Breast epithelium (tissue), 3 donors: ENCODE measurements at regions not wholly inside any gene's neighbourhood (a gene's known extent, or its start where the extent isn't known, plus 50 kb on each side); places are given as distances from the start of the nearest gene placed in this dataset.

Experiments used
- POLR2AphosphoS5 ChIP-seq, 3 donors: sonication (generic); formaldehyde crosslinking; IDR thresholded peaks; one replicate each; pipeline ENCODE4 v1.6.1; 2017; ENCODE audit warnings: antibody characterized with exemption in 3 of 3
- TF ChIP-seq, protein P1 (sequence below), 3 donors: fragments of 450-650 bp; IDR thresholded peaks; one replicate each; pipeline ENCODE4 v1.5.1; 2016 to 2017; ENCODE audit warnings: antibody characterized with exemption in 3 of 3, mild to moderate bottlenecking in 3 of 3, moderate library complexity in 3 of 3

DNA sequence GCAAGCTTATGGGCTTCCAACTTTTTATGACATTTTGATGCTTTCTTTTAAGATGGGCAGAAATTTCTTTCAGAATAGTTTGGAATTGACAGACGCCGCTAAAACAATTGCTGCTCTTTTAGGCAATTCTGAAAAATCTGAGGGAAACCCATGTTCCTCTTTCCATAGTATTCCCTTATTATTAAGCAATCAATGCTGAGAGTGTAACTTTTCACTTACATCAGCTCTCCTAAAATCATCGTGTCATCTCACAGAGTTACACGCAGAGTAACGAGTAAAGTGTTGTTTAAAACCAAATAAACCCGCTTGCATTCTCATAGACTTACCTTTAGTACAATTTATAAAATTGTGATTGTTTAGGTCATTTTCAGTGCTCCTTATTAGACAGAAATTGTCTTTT lies 150.6 kb downstream of the MAF start:
- TF ChIP-seq, protein P1, sequence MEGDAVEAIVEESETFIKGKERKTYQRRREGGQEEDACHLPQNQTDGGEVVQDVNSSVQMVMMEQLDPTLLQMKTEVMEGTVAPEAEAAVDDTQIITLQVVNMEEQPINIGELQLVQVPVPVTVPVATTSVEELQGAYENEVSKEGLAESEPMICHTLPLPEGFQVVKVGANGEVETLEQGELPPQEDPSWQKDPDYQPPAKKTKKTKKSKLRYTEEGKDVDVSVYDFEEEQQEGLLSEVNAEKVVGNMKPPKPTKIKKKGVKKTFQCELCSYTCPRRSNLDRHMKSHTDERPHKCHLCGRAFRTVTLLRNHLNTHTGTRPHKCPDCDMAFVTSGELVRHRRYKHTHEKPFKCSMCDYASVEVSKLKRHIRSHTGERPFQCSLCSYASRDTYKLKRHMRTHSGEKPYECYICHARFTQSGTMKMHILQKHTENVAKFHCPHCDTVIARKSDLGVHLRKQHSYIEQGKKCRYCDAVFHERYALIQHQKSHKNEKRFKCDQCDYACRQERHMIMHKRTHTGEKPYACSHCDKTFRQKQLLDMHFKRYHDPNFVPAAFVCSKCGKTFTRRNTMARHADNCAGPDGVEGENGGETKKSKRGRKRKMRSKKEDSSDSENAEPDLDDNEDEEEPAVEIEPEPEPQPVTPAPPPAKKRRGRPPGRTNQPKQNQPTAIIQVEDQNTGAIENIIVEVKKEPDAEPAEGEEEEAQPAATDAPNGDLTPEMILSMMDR (IDR thresholded peaks at IDR 0.05), result no peak
- TF ChIP-seq POLR2AphosphoS5 (IDR thresholded peaks at IDR 0.05), result no peak
